ENCODE measurements at regions not wholly inside any gene's neighbourhood (a gene's known extent, or its start where the extent isn't known, plus 50 kb on each side); places are given as distances from the start of the nearest gene placed in this dataset.

GRCh38 chr21:32122082-32122481, 156.8 kb downstream of the MIS18A start:
- Mint-ChIP-seq H3K9me3 (ENCODE audit: low read depth, unreplicated experiment) (peaks cover 3% of the 10 kb centered on the region), H3K4me3 (ENCODE audit: low read depth, unreplicated experiment) (no peak overlapping the region), H3K27ac (ENCODE audit: unreplicated experiment) (no peak overlapping the region), H3K4me1 (ENCODE audit: low read depth, unreplicated experiment) (no peaks in the 10 kb centered on the region), H3K36me3 (ENCODE audit: insufficient read depth, unreplicated experiment) (no peaks in the 10 kb centered on the region), H3K27me3 (ENCODE audit: unreplicated experiment) (peaks cover 56% of the 10 kb centered on the region)
- intact Hi-C loops (cut with micrococcal nuclease; ENCODE audit: unreplicated experiment) = no loop called here
- CTCF ChIA-PET = no interaction called here
- no TSS peak for BruUV-seq (replicated peaks)
- TF ChIP-seq CTCF (IDR thresholded peaks at IDR 0.05; ENCODE audit: unreplicated experiment) = no peak
- DNase-seq = no peak

DNA sequence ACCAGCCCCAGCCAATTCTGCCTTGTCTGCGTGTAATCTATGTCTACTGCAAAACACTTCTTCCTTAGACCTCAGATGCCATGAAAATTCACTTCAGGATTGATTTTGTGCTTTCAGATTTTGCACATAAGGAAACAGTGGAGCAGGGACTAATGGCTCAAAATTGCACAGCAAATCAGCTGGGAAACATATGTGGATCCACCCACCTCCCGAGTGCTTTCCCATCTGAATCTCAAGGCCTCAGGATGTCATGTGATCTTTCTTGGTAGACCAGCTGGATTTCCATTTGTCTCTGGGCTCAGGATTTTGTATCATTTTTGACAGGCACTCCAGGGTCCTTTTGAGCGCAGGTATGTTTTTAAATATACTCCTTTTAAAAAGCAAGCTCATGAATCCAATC, 158.6 kb downstream of the MIS18A start:
- H3K27me3 Mint-ChIP-seq (ENCODE audit: unreplicated experiment) = peaks cover 56% of the 10 kb centered on the region
- intact Hi-C loops (cut with micrococcal nuclease; ENCODE audit: unreplicated experiment) = no loop called here
- DNase-seq = no peak
- TF ChIP-seq CTCF (IDR thresholded peaks at IDR 0.05; ENCODE audit: unreplicated experiment) = no peak
- peaks cover 3% of the 10 kb centered on the region for H3K9me3 Mint-ChIP-seq (ENCODE audit: low read depth, unreplicated experiment)
- H3K4me1 Mint-ChIP-seq (ENCODE audit: low read depth, unreplicated experiment) = no peaks in the 10 kb centered on the region
- no TSS peak for BruUV-seq (replicated peaks)
- CTCF ChIA-PET = interaction anchor here (0.6 kb wide), 1 partner anchor 30 kb away, joined by 5 read pairs; no protein-coding TSS in a partner anchor
- no peaks in the 10 kb centered on the region for H3K36me3 Mint-ChIP-seq (ENCODE audit: insufficient read depth, unreplicated experiment)
- H3K4me3 Mint-ChIP-seq (ENCODE audit: low read depth, unreplicated experiment) = no peak overlapping the region
- no peak overlapping the region for H3K27ac Mint-ChIP-seq (ENCODE audit: unreplicated experiment)

DNA sequence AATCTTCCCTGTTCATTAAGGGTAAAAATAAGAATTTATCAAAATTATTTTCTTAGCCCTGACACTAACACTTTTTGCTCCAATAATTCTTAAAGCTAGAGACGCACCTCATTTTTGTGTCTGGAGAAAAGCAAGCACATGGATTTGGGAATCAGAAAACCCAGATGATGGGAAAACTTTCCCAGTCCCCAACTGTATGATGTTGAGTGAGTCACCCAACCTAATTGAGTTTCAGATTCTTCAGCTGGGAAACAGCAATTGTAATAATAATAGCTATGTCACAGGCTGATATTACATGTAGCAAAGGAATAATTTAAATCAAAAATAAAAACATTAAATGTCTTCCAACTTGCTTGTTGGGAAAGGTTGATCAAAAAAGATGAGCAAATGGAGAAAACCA, 159.0 kb downstream of the MIS18A start:
- CTCF ChIA-PET = no interaction called here
- Mint-ChIP-seq H3K4me1 (ENCODE audit: low read depth, unreplicated experiment) (no peaks in the 10 kb centered on the region), H3K27me3 (ENCODE audit: unreplicated experiment) (peaks cover 54% of the 10 kb centered on the region), H3K4me3 (ENCODE audit: low read depth, unreplicated experiment) (no peak overlapping the region), H3K9me3 (ENCODE audit: low read depth, unreplicated experiment) (peaks cover 3% of the 10 kb centered on the region), H3K36me3 (ENCODE audit: insufficient read depth, unreplicated experiment) (no peaks in the 10 kb centered on the region), H3K27ac (ENCODE audit: unreplicated experiment) (no peak overlapping the region)
- TF ChIP-seq CTCF (IDR thresholded peaks at IDR 0.05; ENCODE audit: unreplicated experiment) = no peak
- no TSS peak for BruUV-seq (replicated peaks)
- no peak for DNase-seq
- intact Hi-C loops (cut with micrococcal nuclease; ENCODE audit: unreplicated experiment) = no loop called here

GRCh38 chr21:32119389-32119788, 159.5 kb downstream of the MIS18A start:
- no peak for TF ChIP-seq CTCF (IDR thresholded peaks at IDR 0.05; ENCODE audit: unreplicated experiment)
- no peak overlapping the region for H3K27ac Mint-ChIP-seq (ENCODE audit: unreplicated experiment)
- no peak for DNase-seq
- no TSS peak for BruUV-seq (replicated peaks)
- intact Hi-C loops (cut with micrococcal nuclease; ENCODE audit: unreplicated experiment) = no loop called here
- CTCF ChIA-PET = no interaction called here
- H3K4me1 Mint-ChIP-seq (ENCODE audit: low read depth, unreplicated experiment) = no peaks in the 10 kb centered on the region
- peaks cover 50% of the 10 kb centered on the region for H3K27me3 Mint-ChIP-seq (ENCODE audit: unreplicated experiment)
- peaks cover 3% of the 10 kb centered on the region for H3K9me3 Mint-ChIP-seq (ENCODE audit: low read depth, unreplicated experiment)
- H3K36me3 Mint-ChIP-seq (ENCODE audit: insufficient read depth, unreplicated experiment) = no peaks in the 10 kb centered on the region
- no peak overlapping the region for H3K4me3 Mint-ChIP-seq (ENCODE audit: low read depth, unreplicated experiment)
